IMR-90 (cell line): ENCODE measurements at regions not wholly inside any gene's neighbourhood (a gene's known extent, or its start where the extent isn't known, plus 50 kb on each side); places are given as distances from the start of the nearest gene placed in this dataset.

ENCODE experiments used
- ATAC-seq: fragments of 200-7000 bp; cut with Tn5 transposase; 2 replicates; pipeline ENCODE4 v1.9.1; 2020; ENCODE audit warnings: low read depth, mild to moderate bottlenecking, moderate library complexity
- BruUV-seq: library from RNA; stranded (reverse); fragments of 400-500 nt; replicated peaks from 2 replicates; lab custom pipeline; 2021; lab: Mats Ljungman, UMichigan
- CTCF ChIA-PET: fragments of 300-600 bp; formaldehyde crosslinking; extraction: SDS; loops from one replicate; lab custom pipeline; 2021; ENCODE audit warnings: antibody characterized with exemption; lab: Yijun Ruan, JAX
- POLR2A ChIA-PET: fragments of 300-600 bp; sonication (Branson Sonifier 250); formaldehyde crosslinking; loops from one replicate; lab custom pipeline; 2022; ENCODE audit warnings: antibody characterized with exemption; ENCODE audit not compliant: unreplicated experiment; lab: Charles Lee
- DNase-seq: peaks from one replicate; pipeline ENCODE4 v3.0.0; 2013
- H2AFZ ChIP-seq: replicated peaks from 2 replicates; pipeline ENCODE3; 2013; ENCODE audit warnings: low read length, mild to moderate bottlenecking; ENCODE audit not compliant: poor library complexity
- H2AK5ac ChIP-seq: 2 replicates; pipeline ENCODE4 v1.6.1; 2013; ENCODE audit warnings: low read depth, low read length, inconsistent platforms
- H2AK9ac ChIP-seq: replicated peaks from 2 replicates; pipeline ENCODE3; 2013; ENCODE audit warnings: mild to moderate bottlenecking, low read depth, low read length, moderate library complexity; ENCODE audit not compliant: poor library complexity
- H2BK120ac ChIP-seq: 2 replicates; pipeline ENCODE4 v1.6.1; 2013; ENCODE audit warnings: low read depth, low read length, inconsistent platforms
- H2BK15ac ChIP-seq: 3 replicates; pipeline ENCODE4 v1.6.1; 2013; ENCODE audit warnings: low read depth, low read length, inconsistent platforms
- H2BK20ac ChIP-seq: 2 replicates; pipeline ENCODE4 v1.6.1; 2013; ENCODE audit warnings: low read depth, mild to moderate bottlenecking, inconsistent platforms, low read length, moderate library complexity
- H2BK5ac ChIP-seq: 2 replicates; pipeline ENCODE4 v1.6.1; 2013; ENCODE audit warnings: mild to moderate bottlenecking, low read depth, low read length, inconsistent platforms; ENCODE audit not compliant: poor library complexity, severe bottlenecking
- H3K14ac ChIP-seq: replicated peaks from 2 replicates; pipeline ENCODE4 v1.6.1; 2013; ENCODE audit warnings: low read depth, low read length, inconsistent platforms
- H3K18ac ChIP-seq: 2 replicates; pipeline ENCODE4 v1.6.1; 2013; ENCODE audit warnings: low read depth, low read length, control low read depth
- H3K23ac ChIP-seq: 2 replicates; pipeline ENCODE4 v1.6.1; 2013; ENCODE audit warnings: low read depth, low read length, inconsistent platforms
- H3K27ac ChIP-seq: 2 replicates; pipeline ENCODE4 v1.5.1; 2013; ENCODE audit warnings: mild to moderate bottlenecking, control low read depth, low read length; ENCODE audit not compliant: insufficient read depth
- H3K27me3 ChIP-seq: 2 replicates; pipeline ENCODE4 v1.6.1; 2013; ENCODE audit warnings: low read length; ENCODE audit not compliant: control insufficient read depth, insufficient read depth
- H3K36me3 ChIP-seq: 2 replicates; pipeline ENCODE4 v1.6.1; 2013; ENCODE audit warnings: low read length, mixed read lengths; ENCODE audit not compliant: control insufficient read depth, insufficient read depth
- H3K4ac ChIP-seq: 2 replicates; pipeline ENCODE4 v1.6.1; 2013; ENCODE audit warnings: low read depth, low read length, inconsistent platforms
- H3K4me1 ChIP-seq: 2 replicates; pipeline ENCODE4 v1.6.1; 2013; ENCODE audit warnings: low read length, mixed read lengths; ENCODE audit not compliant: control insufficient read depth, insufficient read depth
- H3K4me2 ChIP-seq: 2 replicates; pipeline ENCODE4 v1.6.1; 2013; ENCODE audit warnings: low read depth, mild to moderate bottlenecking, control low read depth, low read length, moderate library complexity
- H3K4me3 ChIP-seq: 2 replicates; pipeline ENCODE4 v1.5.1; 2013; ENCODE audit warnings: low read depth, mild to moderate bottlenecking, control low read depth, low read length, moderate library complexity; ENCODE audit not compliant: insufficient read depth
- H3K56ac ChIP-seq: 2 replicates; pipeline ENCODE4 v1.6.1; 2013; ENCODE audit warnings: low read length, inconsistent platforms; ENCODE audit not compliant: insufficient read depth; ENCODE audit errors: extremely low read depth
- H3K79me1 ChIP-seq, 2 experiments: 2 replicates each; pipeline ENCODE4 v1.6.1; 2013; ENCODE audit warnings: low read length in 2 of 2, inconsistent platforms in 1 of 2, low read depth in 1 of 2
- H3K9ac ChIP-seq: 2 replicates; pipeline ENCODE4 v1.6.1; 2013; ENCODE audit warnings: low read depth, low read length, control low read depth
- H3K9me1 ChIP-seq: 2 replicates; pipeline ENCODE4 v1.6.1; 2013; ENCODE audit warnings: low read length, inconsistent platforms; ENCODE audit not compliant: insufficient read depth
- H3K9me3 ChIP-seq: 2 replicates; pipeline ENCODE4 v1.6.1; 2013; ENCODE audit warnings: low read length; ENCODE audit not compliant: control insufficient read depth, insufficient read depth
- H4K20me1 ChIP-seq: 2 replicates; pipeline ENCODE4 v1.6.1; 2013; ENCODE audit warnings: low read length, inconsistent platforms; ENCODE audit not compliant: insufficient read depth
- H4K5ac ChIP-seq: 2 replicates; pipeline ENCODE4 v1.6.1; 2013; ENCODE audit warnings: mild to moderate bottlenecking, low read depth, low read length, control low read depth
- H4K8ac ChIP-seq, 2 experiments: 2 replicates each; pipeline ENCODE4 v1.6.1; 2013; ENCODE audit warnings: low read depth in 2 of 2, low read length in 2 of 2, control low read depth in 1 of 2, inconsistent platforms in 1 of 2
- H4K91ac ChIP-seq: 2 replicates; pipeline ENCODE4 v1.6.1; 2013; ENCODE audit warnings: low read depth, low read length, inconsistent platforms; ENCODE audit not compliant: insufficient read depth
- CEBPB ChIP-seq: IDR thresholded peaks from 2 replicates; pipeline ENCODE4 v1.6.1; 2012; ENCODE audit warnings: low read depth, low read length, improper control_type of control experiment
- CHD1 ChIP-seq: IDR thresholded peaks from 2 replicates; pipeline ENCODE4 v1.6.1; 2012; ENCODE audit warnings: low read depth, low read length, improper control_type of control experiment
- FOS ChIP-seq: fragments of 150-350 bp; IDR thresholded peaks from 2 replicates; pipeline ENCODE4 v1.6.1; 2016; ENCODE audit warnings: low read depth, low read length
- MAFK ChIP-seq: IDR thresholded peaks from 2 replicates; pipeline ENCODE4 v1.6.1; 2012; ENCODE audit warnings: low read depth, low read length, improper control_type of control experiment
- MAZ ChIP-seq: IDR thresholded peaks from 2 replicates; pipeline ENCODE4 v1.6.1; 2012; ENCODE audit warnings: low read depth, mild to moderate bottlenecking, low read length, improper control_type of control experiment, moderate library complexity, borderline replicate concordance
- NFE2L2 ChIP-seq: fragments of 150-350 bp; IDR thresholded peaks from 2 replicates; pipeline ENCODE4 v1.6.1; 2016; ENCODE audit warnings: low read depth, mild to moderate bottlenecking, low read length
- RAD21 ChIP-seq: IDR thresholded peaks from 2 replicates; pipeline ENCODE4 v1.6.1; 2012; ENCODE audit warnings: low read length, improper control_type of control experiment
- RFX5 ChIP-seq: IDR thresholded peaks from 2 replicates; pipeline ENCODE4 v1.8.0; 2012; ENCODE audit warnings: low read depth, mild to moderate bottlenecking, low read length, moderate library complexity
- SMC3 ChIP-seq: fragments of 150-350 bp; IDR thresholded peaks from 2 replicates; pipeline ENCODE4 v1.6.1; 2016; ENCODE audit warnings: low read depth, mild to moderate bottlenecking, antibody characterized with exemption, low read length, moderate library complexity
- WGBS, 2 experiments: methylation state at CpG; one replicate each; pipeline versions ENCODE4 v1.1.5 to v1.1.7; 2013; ENCODE audit warnings: missing lambda C conversion rate in 2 of 2; ENCODE audit not compliant: insufficient read length in 1 of 2; ENCODE audit errors: extremely low coverage in 2 of 2; 5-methylcytosine and 5-hydroxymethylcytosine counted together
- dilution Hi-C: fragments of 300-500 bp; cut with HindIII; formaldehyde crosslinking; loops from one replicate; pipeline ENCODE4 v1.14.3; 2018; ENCODE audit warnings: low sequenced_read_pairs; ENCODE audit not compliant: unreplicated experiment
- in situ Hi-C: fragments of 300-500 bp; cut with MboI; formaldehyde crosslinking; loops from 3 replicates; pipeline ENCODE4 v1.14.3; 2019; ENCODE audit warnings: low sequenced_read_pairs, inconsistent platforms, mixed read lengths
- intact Hi-C: fragments of 100-400 bp; cut with micrococcal nuclease; formaldehyde crosslinking; loops from 2 replicates; pipeline ENCODE4 v1.10.0; 2022
- TF ChIP-seq, protein P1 (sequence below): conservative IDR thresholded peaks from 2 replicates; pipeline ENCODE4 v1.5.1; 2012; ENCODE audit warnings: mild to moderate bottlenecking, low read depth, low read length, improper control_type of control experiment
- TF ChIP-seq, protein P2 (sequence below): fragments of 150-350 bp; IDR thresholded peaks from 2 replicates; pipeline ENCODE4 v1.6.1; 2017; ENCODE audit warnings: mild to moderate bottlenecking, antibody characterized with exemption, low read length, low read depth

DNA sequence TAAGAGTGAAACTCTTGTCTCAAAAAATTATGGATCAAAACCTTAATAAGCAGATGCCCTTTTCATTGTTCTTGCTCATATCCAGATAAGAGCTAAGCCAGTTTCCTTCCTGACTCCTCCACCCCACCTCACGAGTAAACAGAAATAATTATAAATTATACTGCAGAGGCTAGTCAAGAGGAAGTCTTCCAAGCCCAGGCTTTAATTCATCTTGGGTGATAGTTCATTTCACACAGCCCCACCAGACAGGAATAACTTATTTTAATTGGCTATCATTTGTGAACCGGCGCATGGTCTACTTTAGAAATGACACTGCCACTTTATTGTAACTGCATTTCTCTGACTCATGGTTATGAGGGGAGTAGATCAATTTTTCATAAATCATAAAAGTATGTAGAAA is 102.0 kb downstream of the BTBD3 start:
- Histone ChIP-seq H2BK15ac (no peak overlapping the region), H2AK5ac (no peak overlapping the region), H3K56ac (no peak overlapping the region), H3K4me3 (no peak overlapping the region), H3K9ac (no peak overlapping the region), H3K18ac (no peak overlapping the region), H2BK5ac (no peak overlapping the region), H3K14ac (no peak overlapping the region), H3K4me1 (no peaks in the 10 kb centered on the region), H2AK9ac (no peak overlapping the region), H3K4me2 (no peak overlapping the region), H4K91ac (no peak overlapping the region), H4K20me1 (no peaks in the 10 kb centered on the region), H2AFZ (no peak overlapping the region), H3K79me1 (no peaks in the 10 kb centered on the region), H3K36me3 (no peaks in the 10 kb centered on the region), H2BK20ac (no peak overlapping the region), H3K23ac (no peak overlapping the region), H4K8ac (no peak overlapping the region), H4K5ac (no peak overlapping the region), H3K27me3 (no peaks in the 10 kb centered on the region; the same call in 1 of the 2 replicates), H3K4ac (no peak overlapping the region), H3K9me3 (no peaks in the 10 kb centered on the region), H3K27ac (no peak overlapping the region), H3K9me1 (no peaks in the 10 kb centered on the region), H2BK120ac (no peak overlapping the region)
- in situ Hi-C loops: no loop called here
- CTCF ChIA-PET: no interaction called here
- DNase-seq (no peak), ATAC-seq (no peak)
- POLR2A ChIA-PET: no interaction called here
- dilution Hi-C loops: no loop called here
- no CpG with 5 or more reads among the region's 3 CpGs for WGBS, 2 experiments
- no TSS peak for BruUV-seq
- TF ChIP-seq, protein P1, sequence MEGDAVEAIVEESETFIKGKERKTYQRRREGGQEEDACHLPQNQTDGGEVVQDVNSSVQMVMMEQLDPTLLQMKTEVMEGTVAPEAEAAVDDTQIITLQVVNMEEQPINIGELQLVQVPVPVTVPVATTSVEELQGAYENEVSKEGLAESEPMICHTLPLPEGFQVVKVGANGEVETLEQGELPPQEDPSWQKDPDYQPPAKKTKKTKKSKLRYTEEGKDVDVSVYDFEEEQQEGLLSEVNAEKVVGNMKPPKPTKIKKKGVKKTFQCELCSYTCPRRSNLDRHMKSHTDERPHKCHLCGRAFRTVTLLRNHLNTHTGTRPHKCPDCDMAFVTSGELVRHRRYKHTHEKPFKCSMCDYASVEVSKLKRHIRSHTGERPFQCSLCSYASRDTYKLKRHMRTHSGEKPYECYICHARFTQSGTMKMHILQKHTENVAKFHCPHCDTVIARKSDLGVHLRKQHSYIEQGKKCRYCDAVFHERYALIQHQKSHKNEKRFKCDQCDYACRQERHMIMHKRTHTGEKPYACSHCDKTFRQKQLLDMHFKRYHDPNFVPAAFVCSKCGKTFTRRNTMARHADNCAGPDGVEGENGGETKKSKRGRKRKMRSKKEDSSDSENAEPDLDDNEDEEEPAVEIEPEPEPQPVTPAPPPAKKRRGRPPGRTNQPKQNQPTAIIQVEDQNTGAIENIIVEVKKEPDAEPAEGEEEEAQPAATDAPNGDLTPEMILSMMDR: no peak
- TF ChIP-seq NFE2L2: no peak
- TF ChIP-seq FOS: no peak
- no peak for TF ChIP-seq SMC3
- TF ChIP-seq RAD21: no peak
- TF ChIP-seq, protein P2, sequence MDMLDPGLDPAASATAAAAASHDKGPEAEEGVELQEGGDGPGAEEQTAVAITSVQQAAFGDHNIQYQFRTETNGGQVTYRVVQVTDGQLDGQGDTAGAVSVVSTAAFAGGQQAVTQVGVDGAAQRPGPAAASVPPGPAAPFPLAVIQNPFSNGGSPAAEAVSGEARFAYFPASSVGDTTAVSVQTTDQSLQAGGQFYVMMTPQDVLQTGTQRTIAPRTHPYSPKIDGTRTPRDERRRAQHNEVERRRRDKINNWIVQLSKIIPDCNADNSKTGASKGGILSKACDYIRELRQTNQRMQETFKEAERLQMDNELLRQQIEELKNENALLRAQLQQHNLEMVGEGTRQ: no peak
- no peak for TF ChIP-seq MAFK
- no peak for TF ChIP-seq RFX5
- TF ChIP-seq CHD1: no peak
- no peak for TF ChIP-seq CEBPB
- no peak for TF ChIP-seq MAZ
- intact Hi-C loops: no loop called here
